C4-2B (cell line): ENCODE measurements at regions not wholly inside any gene's neighbourhood (a gene's known extent, or its start where the extent isn't known, plus 50 kb on each side); places are given as distances from the start of the nearest gene placed in this dataset.
"Not testable (repeated sequence)": the region's sequence is repeated elsewhere in the genome, so short reads cannot be mapped to it uniquely, and the experiment has no call there.

ENCODE experiments used
- H3K27ac ChIP-seq: fragments of 450-650 bp; 2 replicates; pipeline ENCODE4 v1.5.1; 2017
- CTCF ChIP-seq: fragments of 450-650 bp; conservative IDR thresholded peaks from 2 replicates; pipeline ENCODE4 v1.5.1; 2017; ENCODE audit warnings: mild to moderate bottlenecking
- ZFX ChIP-seq: fragments of 450-650 bp; IDR thresholded peaks from 2 replicates; pipeline ENCODE4 v1.6.1; 2017

- TF ChIP-seq ZFX (no peak), CTCF (no peak)
- H3K27ac ChIP-seq, result no peak overlapping the region
Observed at GRCh38 chr1:30446508-30446907, 276.9 kb downstream of the MATN1 start.

GRCh38 chr1:30446095-30446494, 277.3 kb downstream of the MATN1 start:
- TF ChIP-seq ZFX (no peak), CTCF (no peak)
- H3K27ac ChIP-seq, result no peak overlapping the region

GRCh38 chr1:30445449-30445848, 277.9 kb downstream of the MATN1 start:
- TF ChIP-seq ZFX (no peak), CTCF (no peak)
- no peak overlapping the region for H3K27ac ChIP-seq

- H3K27ac ChIP-seq, result no peak overlapping the region
- TF ChIP-seq ZFX, result no peak
- no peak for TF ChIP-seq CTCF
Observed at GRCh38 chr1:30444850-30445249, 278.5 kb downstream of the MATN1 start.

- H3K27ac ChIP-seq, result no peak overlapping the region
- no peak for TF ChIP-seq ZFX
- no peak for TF ChIP-seq CTCF
Observed at GRCh38 chr1:30444401-30444800, 279.0 kb downstream of the MATN1 start.

- H3K27ac ChIP-seq, result not testable (repeated sequence)
Observed at GRCh38 chr1:30438274-30438673, 285.1 kb downstream of the MATN1 start.

GRCh38 chr1:30437059-30437576, 286.3 kb downstream of the MATN1 start:
- TF ChIP-seq ZFX (no peak), CTCF (no peak)
- H3K27ac ChIP-seq, result no peak overlapping the region

- no peak overlapping the region for H3K27ac ChIP-seq
- TF ChIP-seq CTCF (no peak), ZFX (no peak)
Observed at GRCh38 chr1:30427545-30427944, 295.8 kb downstream of the MATN1 start.
